ENCODE measurements at regions not wholly inside any gene's neighbourhood (a gene's known extent, or its start where the extent isn't known, plus 50 kb on each side); places are given as distances from the start of the nearest gene placed in this dataset.

DNA sequence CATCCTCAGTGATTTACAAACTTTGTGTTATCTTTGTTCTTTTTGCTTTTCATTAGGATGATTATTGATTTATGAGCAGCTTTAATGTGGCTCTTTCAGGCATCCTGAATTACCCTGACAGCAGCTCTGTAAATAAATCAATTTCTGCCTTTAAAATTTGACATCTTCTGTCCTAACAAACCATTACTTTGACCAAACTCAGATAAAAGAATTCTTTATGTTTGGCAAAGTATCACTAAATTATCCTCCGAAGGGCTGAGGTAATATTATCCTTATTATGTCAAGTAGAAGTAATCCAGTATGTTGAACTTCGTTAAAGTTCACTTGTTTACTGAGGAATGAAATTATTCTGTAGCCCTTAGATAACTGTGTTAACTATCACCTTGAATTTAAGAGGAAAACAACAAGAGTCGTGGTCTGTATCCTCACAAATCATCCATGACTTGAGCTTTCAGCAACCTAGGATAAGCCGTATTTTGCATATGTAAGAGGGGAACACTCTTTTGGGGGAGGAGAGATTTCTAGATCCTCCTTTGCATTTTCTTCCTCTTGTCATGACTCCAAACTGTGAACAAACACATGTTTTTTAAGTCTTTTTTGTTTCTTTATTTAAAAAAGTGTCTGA is 173.2 kb upstream of the STAC start:
- TF ChIP-seq, protein P1, sequence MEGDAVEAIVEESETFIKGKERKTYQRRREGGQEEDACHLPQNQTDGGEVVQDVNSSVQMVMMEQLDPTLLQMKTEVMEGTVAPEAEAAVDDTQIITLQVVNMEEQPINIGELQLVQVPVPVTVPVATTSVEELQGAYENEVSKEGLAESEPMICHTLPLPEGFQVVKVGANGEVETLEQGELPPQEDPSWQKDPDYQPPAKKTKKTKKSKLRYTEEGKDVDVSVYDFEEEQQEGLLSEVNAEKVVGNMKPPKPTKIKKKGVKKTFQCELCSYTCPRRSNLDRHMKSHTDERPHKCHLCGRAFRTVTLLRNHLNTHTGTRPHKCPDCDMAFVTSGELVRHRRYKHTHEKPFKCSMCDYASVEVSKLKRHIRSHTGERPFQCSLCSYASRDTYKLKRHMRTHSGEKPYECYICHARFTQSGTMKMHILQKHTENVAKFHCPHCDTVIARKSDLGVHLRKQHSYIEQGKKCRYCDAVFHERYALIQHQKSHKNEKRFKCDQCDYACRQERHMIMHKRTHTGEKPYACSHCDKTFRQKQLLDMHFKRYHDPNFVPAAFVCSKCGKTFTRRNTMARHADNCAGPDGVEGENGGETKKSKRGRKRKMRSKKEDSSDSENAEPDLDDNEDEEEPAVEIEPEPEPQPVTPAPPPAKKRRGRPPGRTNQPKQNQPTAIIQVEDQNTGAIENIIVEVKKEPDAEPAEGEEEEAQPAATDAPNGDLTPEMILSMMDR (IDR thresholded peaks at IDR 0.05; ENCODE audit: poor library complexity, severe bottlenecking): no peak
- no peaks in the 10 kb centered on the region for H3K4me1 ChIP-seq (ENCODE audit: insufficient read depth, poor library complexity, severe bottlenecking)
- no peaks in the 10 kb centered on the region for H3K9me3 ChIP-seq (ENCODE audit: severe bottlenecking)
- H3K4me3 ChIP-seq (ENCODE audit: severe bottlenecking): no peak overlapping the region
- DNase-seq (ENCODE audit: low spot score): no peak
- peaks cover 19% of the 10 kb centered on the region for H3K27me3 ChIP-seq (ENCODE audit: insufficient read depth, poor library complexity, severe bottlenecking)
- H3K27ac ChIP-seq (ENCODE audit: poor library complexity, severe bottlenecking): no peak overlapping the region
- no peak for ATAC-seq (ENCODE audit: low read depth)
- H3K36me3 ChIP-seq (ENCODE audit: low read depth): no peaks in the 10 kb centered on the region

DNA sequence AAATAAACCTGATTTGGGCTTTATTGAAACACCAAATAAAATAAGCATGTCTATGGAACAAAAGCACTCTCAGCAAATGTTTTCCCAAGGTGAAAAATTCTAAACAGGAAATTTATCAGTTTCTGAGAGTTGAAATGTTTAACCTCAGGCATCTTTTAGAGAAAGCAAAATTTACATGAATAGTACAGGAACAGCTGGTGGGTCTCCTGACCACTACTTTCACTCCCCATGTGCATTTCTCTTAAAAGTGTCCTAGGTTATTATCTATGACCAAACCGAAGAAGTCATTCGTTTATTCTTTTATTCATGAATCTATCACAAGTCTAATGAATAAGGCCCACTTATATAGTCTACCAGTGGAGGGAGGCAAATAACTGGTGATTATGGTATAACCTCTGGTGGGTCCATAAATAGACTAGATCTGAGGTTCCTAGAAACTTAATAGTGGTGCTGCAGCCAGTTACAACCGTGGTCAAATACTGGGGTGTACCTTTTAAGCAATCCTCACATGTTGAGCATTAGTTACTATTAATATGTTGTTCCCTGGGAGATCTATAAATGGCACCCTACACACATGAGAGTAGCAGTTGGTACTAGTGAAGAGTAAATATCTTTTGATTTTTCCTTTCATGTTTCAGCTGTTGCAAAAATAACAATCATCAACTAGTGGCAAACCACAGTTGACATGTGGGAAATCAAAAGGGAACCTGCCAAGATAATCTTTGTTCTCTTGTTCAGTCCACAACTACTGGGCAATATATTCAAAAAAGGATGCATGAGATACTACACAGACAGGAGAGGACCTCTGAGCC is 169.3 kb upstream of the STAC start:
- Histone ChIP-seq H3K4me3 (ENCODE audit: severe bottlenecking) (no peak overlapping the region), H3K36me3 (ENCODE audit: low read depth) (no peaks in the 10 kb centered on the region), H3K4me1 (ENCODE audit: insufficient read depth, poor library complexity, severe bottlenecking) (no peaks in the 10 kb centered on the region), H3K27ac (ENCODE audit: poor library complexity, severe bottlenecking) (no peak overlapping the region), H3K27me3 (ENCODE audit: insufficient read depth, poor library complexity, severe bottlenecking) (peaks cover 7% of the 10 kb centered on the region), H3K9me3 (ENCODE audit: severe bottlenecking) (no peaks in the 10 kb centered on the region)
- ATAC-seq (ENCODE audit: low read depth): no peak
- DNase-seq (ENCODE audit: low spot score): no peak
- TF ChIP-seq, protein P1 (IDR thresholded peaks at IDR 0.05; ENCODE audit: poor library complexity, severe bottlenecking): no peak

DNA sequence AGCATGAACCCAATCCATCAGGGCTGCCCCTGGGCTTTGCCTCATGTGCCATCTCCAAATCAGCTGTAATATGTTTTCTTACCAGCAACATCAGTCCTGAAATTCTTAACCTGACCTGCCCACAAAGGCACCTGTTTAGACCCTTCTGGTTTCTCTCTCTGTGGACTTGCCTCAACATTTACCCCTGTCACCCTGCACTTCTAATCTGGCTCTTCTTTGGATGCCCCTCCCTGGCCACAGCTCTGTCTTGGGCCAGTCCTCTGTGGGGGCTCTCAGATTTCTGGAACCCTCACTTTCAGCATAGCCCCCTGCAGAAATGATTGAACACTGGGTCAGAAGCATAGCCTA is 168.7 kb upstream of the STAC start:
- Histone ChIP-seq H3K4me1 (ENCODE audit: insufficient read depth, poor library complexity, severe bottlenecking) (no peaks in the 10 kb centered on the region), H3K9me3 (ENCODE audit: severe bottlenecking) (no peaks in the 10 kb centered on the region), H3K27ac (ENCODE audit: poor library complexity, severe bottlenecking) (no peak overlapping the region), H3K4me3 (ENCODE audit: severe bottlenecking) (no peak overlapping the region), H3K27me3 (ENCODE audit: insufficient read depth, poor library complexity, severe bottlenecking) (peaks cover 7% of the 10 kb centered on the region), H3K36me3 (ENCODE audit: low read depth) (no peaks in the 10 kb centered on the region)
- DNase-seq (ENCODE audit: low spot score) (no peak), ATAC-seq (ENCODE audit: low read depth) (no peak)
- TF ChIP-seq, protein P1 (IDR thresholded peaks at IDR 0.05; ENCODE audit: poor library complexity, severe bottlenecking): no peak

DNA sequence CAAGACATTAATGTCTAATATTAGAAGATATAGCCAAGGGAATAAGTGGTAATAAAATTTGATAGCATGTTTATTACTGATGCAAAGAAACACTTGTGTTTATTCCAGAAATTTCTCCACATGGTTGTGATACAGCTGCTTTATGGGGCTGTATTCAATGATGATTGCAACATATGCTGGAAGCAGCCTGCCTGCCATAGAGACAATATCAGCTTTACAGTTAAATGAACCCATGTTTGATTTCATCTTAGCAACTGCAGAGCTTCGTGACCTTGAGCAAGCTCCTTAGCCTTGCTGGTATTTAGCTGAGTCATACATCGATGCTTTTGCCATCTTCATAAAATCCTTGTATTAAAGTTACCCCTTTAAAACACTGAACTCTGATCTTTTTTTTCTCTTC is 168.1 kb upstream of the STAC start:
- TF ChIP-seq, protein P1 (IDR thresholded peaks at IDR 0.05; ENCODE audit: poor library complexity, severe bottlenecking): no peak
- Histone ChIP-seq H3K9me3 (ENCODE audit: severe bottlenecking) (no peaks in the 10 kb centered on the region), H3K4me3 (ENCODE audit: severe bottlenecking) (no peak overlapping the region), H3K27ac (ENCODE audit: poor library complexity, severe bottlenecking) (no peak overlapping the region), H3K27me3 (ENCODE audit: insufficient read depth, poor library complexity, severe bottlenecking) (peaks cover 4% of the 10 kb centered on the region), H3K4me1 (ENCODE audit: insufficient read depth, poor library complexity, severe bottlenecking) (no peaks in the 10 kb centered on the region), H3K36me3 (ENCODE audit: low read depth) (no peaks in the 10 kb centered on the region)
- no peak for ATAC-seq (ENCODE audit: low read depth)
- no peak for DNase-seq (ENCODE audit: low spot score)

DNA sequence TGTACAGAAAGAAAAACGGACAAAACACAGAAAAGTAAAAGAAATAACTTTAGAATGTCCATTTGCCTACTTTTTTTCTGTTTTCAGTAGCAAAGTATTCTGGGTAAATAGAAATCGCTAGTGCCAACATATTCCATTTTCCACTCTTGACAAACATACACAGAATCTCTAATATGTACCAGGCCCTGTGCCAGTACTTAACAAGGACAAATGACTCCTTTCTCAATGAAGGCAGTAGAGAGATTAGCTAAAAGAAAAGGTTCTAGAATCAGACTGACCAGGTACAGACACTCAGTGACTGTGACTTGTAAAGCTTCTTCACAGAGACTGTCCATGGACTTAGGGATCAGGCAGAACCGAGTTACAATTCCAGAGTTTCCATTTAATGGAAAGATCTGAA is 165.8 kb upstream of the STAC start:
- no peaks in the 10 kb centered on the region for H3K4me1 ChIP-seq (ENCODE audit: insufficient read depth, poor library complexity, severe bottlenecking)
- no peak for DNase-seq (ENCODE audit: low spot score)
- H3K27me3 ChIP-seq (ENCODE audit: insufficient read depth, poor library complexity, severe bottlenecking): no peaks in the 10 kb centered on the region
- H3K4me3 ChIP-seq (ENCODE audit: severe bottlenecking): no peak overlapping the region
- ATAC-seq (ENCODE audit: low read depth): no peak
- TF ChIP-seq, protein P1 (IDR thresholded peaks at IDR 0.05; ENCODE audit: poor library complexity, severe bottlenecking): no peak
- H3K27ac ChIP-seq (ENCODE audit: poor library complexity, severe bottlenecking): no peak overlapping the region
- no peaks in the 10 kb centered on the region for H3K9me3 ChIP-seq (ENCODE audit: severe bottlenecking)
- H3K36me3 ChIP-seq (ENCODE audit: low read depth): no peaks in the 10 kb centered on the region
